K562 (cell line): ENCODE measurements at regions not wholly inside any gene's neighbourhood (a gene's known extent, or its start where the extent isn't known, plus 50 kb on each side); places are given as distances from the start of the nearest gene placed in this dataset.

Experiments used
- ATAC-seq: fragments of 200-7000 bp; cut with Tn5 transposase; 3 replicates; pipeline ENCODE4 v1.9.1; 2020; ENCODE audit warnings: moderate library complexity
- BruUV-seq: library from RNA; stranded (reverse); fragments of 400-500 nt; replicated peaks from 2 replicates; lab custom pipeline; 2021; lab: Mats Ljungman, UMichigan
- CTCF ChIA-PET: fragments of 300-600 bp; formaldehyde crosslinking; extraction: SDS; loops from one replicate; lab custom pipeline; 2021; ENCODE audit warnings: low intra/inter-chr PET ratio; lab: Yijun Ruan, JAX
- POLR2A ChIA-PET: fragments of 300-600, 350-650 bp; sonication (Branson Sonifier 250); formaldehyde crosslinking; extraction: SDS; loops from one replicate; lab custom pipeline; 2021; ENCODE audit warnings: antibody characterized with exemption, inconsistent platforms; lab: Yijun Ruan, JAX
- DNase-seq, 4 experiments: peaks; one replicate each; pipeline versions ENCODE4 v3.0.0 to v3.0.0-alpha.2; 2011 to 2018; ENCODE audit warnings: low spot score in 3 of 4, mixed read lengths in 3 of 4; ENCODE audit errors: extremely low read depth in 1 of 4
- FAIRE-seq: peaks from 2 replicates; lab custom pipeline; 2011; peaks lifted over from hg19 to GRCh38; lab: Jason Lieb, UNC
- H2AFZ ChIP-seq: 2 replicates; pipeline ENCODE4 v1.6.0; 2011; ENCODE audit warnings: low read depth, low read length, control low read depth, inconsistent platforms
- H3K27ac ChIP-seq: fragments of 200-600 bp; 3 replicates; pipeline ENCODE4 v1.8.0; 2011; ENCODE audit warnings: low read depth, mild to moderate bottlenecking, control low read depth, inconsistent platforms, low read length, moderate library complexity, mixed read lengths; ENCODE audit errors: extremely low read depth
- H3K27me3 ChIP-seq, 2 experiments: fragments of 300-600 bp in 1 of 2; 2 replicates in 1 of 2; 3 replicates in 1 of 2; pipeline versions ENCODE4 v1.6.0 to v1.8.0; 2011; ENCODE audit warnings: inconsistent platforms in 2 of 2, low read length in 2 of 2, mild to moderate bottlenecking in 1 of 2, mixed read lengths in 1 of 2, moderate library complexity in 1 of 2; ENCODE audit not compliant: control insufficient read depth in 2 of 2, insufficient read depth in 2 of 2
- H3K36me3 ChIP-seq: fragments of 300-600 bp; 3 replicates; pipeline ENCODE4 v1.8.0; 2011; ENCODE audit warnings: mild to moderate bottlenecking, low read length, inconsistent platforms; ENCODE audit not compliant: control insufficient read depth, insufficient read depth
- H3K4me1 ChIP-seq, 2 experiments: fragments of 200-600 bp in 1 of 2; replicated peaks in 1 of 2; 2 replicates in 1 of 2; 3 replicates in 1 of 2; pipeline versions ENCODE4 v1.5.1 to v1.8.0; 2011; ENCODE audit warnings: inconsistent platforms in 2 of 2, low read length in 2 of 2, mild to moderate bottlenecking in 1 of 2, mixed read lengths in 1 of 2, moderate library complexity in 1 of 2; ENCODE audit not compliant: control insufficient read depth in 2 of 2, insufficient read depth in 2 of 2
- H3K4me2 ChIP-seq: 2 replicates; pipeline ENCODE4 v1.6.1; 2011; ENCODE audit warnings: low read length, control low read depth, inconsistent platforms, mixed read lengths; ENCODE audit not compliant: insufficient read depth
- H3K4me3 ChIP-seq: fragments of 200-600 bp; sonication (generic), shearing (Covaris generic); 2 replicates; pipeline ENCODE4 v1.5.1; 2016; ENCODE audit warnings: control low read depth, inconsistent platforms
- H3K79me2 ChIP-seq: fragments of 200-600 bp; 3 replicates; pipeline ENCODE4 v1.8.0; 2011; ENCODE audit warnings: low read length, inconsistent platforms; ENCODE audit not compliant: control insufficient read depth, insufficient read depth
- H3K9ac ChIP-seq, 2 experiments: 2 replicates each; pipeline versions ENCODE4 v1.6.0 to v1.6.1; 2011; ENCODE audit warnings: low read depth in 2 of 2, low read length in 2 of 2, control low read depth in 1 of 2, inconsistent platforms in 1 of 2, mild to moderate bottlenecking in 1 of 2, mixed read lengths in 1 of 2; ENCODE audit not compliant: insufficient read depth in 1 of 2
- H3K9me1 ChIP-seq: one replicate; pipeline ENCODE4 v1.6.0; 2011; ENCODE audit warnings: inconsistent platforms, mild to moderate bottlenecking, low read length, moderate library complexity; ENCODE audit not compliant: control insufficient read depth, insufficient read depth
- H3K9me3 ChIP-seq: replicated peaks from 2 replicates; pipeline ENCODE4 v1.5.1; 2011; ENCODE audit warnings: low read depth, low read length, inconsistent platforms; ENCODE audit not compliant: control insufficient read depth, insufficient read depth
- H4K20me1 ChIP-seq: replicated peaks from 2 replicates; pipeline ENCODE4 v1.6.1; 2011; ENCODE audit warnings: low read length, inconsistent platforms, mixed read lengths; ENCODE audit not compliant: control insufficient read depth, insufficient read depth
- C11orf30 ChIP-seq: fragments of 450-650 bp; IDR thresholded peaks from 2 replicates; pipeline ENCODE4 v1.6.1; 2016; ENCODE audit warnings: low read depth, mild to moderate bottlenecking
- MAFF ChIP-seq: IDR thresholded peaks from 2 replicates; pipeline ENCODE4 v1.6.1; 2012; ENCODE audit warnings: low read length, improper control_type of control experiment
- MAFG ChIP-seq: fragments of 450-650 bp; conservative IDR thresholded peaks from 2 replicates; pipeline ENCODE4 v1.6.1; 2016; ENCODE audit warnings: missing genetic modification characterization, missing compliant biosample characterization
- MAFK ChIP-seq: IDR thresholded peaks from 2 replicates; pipeline ENCODE4 v1.6.1; 2011; ENCODE audit warnings: low read length, improper control_type of control experiment
- NCOA1 ChIP-seq: fragments of 450-650 bp; IDR thresholded peaks from 2 replicates; pipeline ENCODE4 v1.6.1; 2016; ENCODE audit warnings: low read depth
- NR4A1 ChIP-seq, 2 experiments: fragments of 250-450 bp in 1 of 2; fragments of 450-650 bp in 1 of 2; sonication (Bioruptor Pico) in 1 of 2; IDR thresholded peaks; 2 replicates each; pipeline versions ENCODE4 v1.4.0 to v1.6.1; 2016 to 2020; ENCODE audit warnings: mild to moderate bottlenecking in 2 of 2, missing compliant biosample characterization in 1 of 2, missing genetic modification characterization in 1 of 2, moderate library complexity in 1 of 2
- RBM39 ChIP-seq: fragments of 200-400 bp; formaldehyde crosslinking; optimal IDR thresholded peaks from 2 replicates; pipeline ENCODE3; 2018; ENCODE audit warnings: low read depth, low read length
- ZBTB2 ChIP-seq: fragments of 450-650 bp; IDR thresholded peaks from 2 replicates; pipeline ENCODE4 v1.6.1; 2016; ENCODE audit warnings: antibody characterized with exemption
- ZC3H4 ChIP-seq: sonication (generic); formaldehyde crosslinking; IDR thresholded peaks from 2 replicates; pipeline ENCODE4 v1.9.0; 2021; ENCODE audit warnings: missing genetic modification reagents, borderline replicate concordance
- ZNF316 ChIP-seq: fragments of 450-650 bp; IDR thresholded peaks from 2 replicates; pipeline ENCODE4 v1.6.1; 2016
- WGBS: fragments of 100-300 bp; shearing (Covaris generic); methylation state at CpG from one replicate; pipeline ENCODE4 v1.1.6; 2016; ENCODE audit warnings: low coverage, mixed read lengths; ENCODE audit not compliant: insufficient coverage; ENCODE audit errors: missing lambda C conversion rate; 5-methylcytosine and 5-hydroxymethylcytosine counted together
- in situ Hi-C: fragments of 300-500 bp; cut with MboI; formaldehyde crosslinking; loops from 4 replicates; pipeline ENCODE4 v1.15.0; 2018; ENCODE audit warnings: inconsistent platforms, mixed read lengths
- intact Hi-C: fragments of 100-400 bp; cut with micrococcal nuclease; formaldehyde crosslinking; loops from 2 replicates; pipeline ENCODE4 v1.14.2; 2022
- TF ChIP-seq, protein P1 (sequence below): sonication (generic); formaldehyde crosslinking; IDR thresholded peaks from 2 replicates; pipeline ENCODE4 v1.8.1; 2022; ENCODE audit warnings: missing genetic modification reagents
- TF ChIP-seq, protein P2 (sequence below): fragments of 450-650 bp; formaldehyde crosslinking; IDR thresholded peaks from 2 replicates; pipeline ENCODE4 v1.4.0; 2020; ENCODE audit warnings: mild to moderate bottlenecking, moderate library complexity

GRCh38 chr7:25621993-25622392, 393.7 kb upstream of the NPVF start:
- Histone ChIP-seq H3K9me1 (no peaks in the 10 kb centered on the region), H3K4me1 (no peaks in the 10 kb centered on the region), H3K27ac (no peak overlapping the region), H3K9ac (no peak overlapping the region), H3K27me3 (no peaks in the 10 kb centered on the region; a peak in 2 of 5 replicates), H3K4me2 (no peak overlapping the region), H3K79me2 (no peaks in the 10 kb centered on the region), H3K4me3 (no peak overlapping the region), H2AFZ (no peak overlapping the region), H4K20me1 (no peaks in the 10 kb centered on the region), H3K9me3 (no peaks in the 10 kb centered on the region), H3K36me3 (no peaks in the 10 kb centered on the region)
- intact Hi-C loops (no loop called here), in situ Hi-C loops (no loop called here)
- POLR2A ChIA-PET, result no interaction called here
- no peak for FAIRE-seq
- CTCF ChIA-PET, result no interaction called here
- TF ChIP-seq ZC3H4 (CRISPR knock-in tag), result no peak
- peak; percentile 58; the same call in 1 of the 2 replicates for TF ChIP-seq C11orf30
- TF ChIP-seq ZNF316, result peak; percentile 81
- TF ChIP-seq, protein P1, sequence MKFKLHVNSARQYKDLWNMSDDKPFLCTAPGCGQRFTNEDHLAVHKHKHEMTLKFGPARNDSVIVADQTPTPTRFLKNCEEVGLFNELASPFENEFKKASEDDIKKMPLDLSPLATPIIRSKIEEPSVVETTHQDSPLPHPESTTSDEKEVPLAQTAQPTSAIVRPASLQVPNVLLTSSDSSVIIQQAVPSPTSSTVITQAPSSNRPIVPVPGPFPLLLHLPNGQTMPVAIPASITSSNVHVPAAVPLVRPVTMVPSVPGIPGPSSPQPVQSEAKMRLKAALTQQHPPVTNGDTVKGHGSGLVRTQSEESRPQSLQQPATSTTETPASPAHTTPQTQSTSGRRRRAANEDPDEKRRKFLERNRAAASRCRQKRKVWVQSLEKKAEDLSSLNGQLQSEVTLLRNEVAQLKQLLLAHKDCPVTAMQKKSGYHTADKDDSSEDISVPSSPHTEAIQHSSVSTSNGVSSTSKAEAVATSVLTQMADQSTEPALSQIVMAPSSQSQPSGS (CRISPR knock-in tag), result no peak
- TF ChIP-seq ZBTB2, result no peak
- no peak for TF ChIP-seq NR4A1 (CRISPR knock-in tag; IDR thresholded peaks at IDR 0.05)
- TF ChIP-seq NR4A1 (tag; IDR thresholded peaks at IDR 0.05), result no peak
- no peak for TF ChIP-seq NCOA1
- TF ChIP-seq MAFF, result peak; percentile 66; the same call in 1 of the 2 replicates
- TF ChIP-seq, protein P2, sequence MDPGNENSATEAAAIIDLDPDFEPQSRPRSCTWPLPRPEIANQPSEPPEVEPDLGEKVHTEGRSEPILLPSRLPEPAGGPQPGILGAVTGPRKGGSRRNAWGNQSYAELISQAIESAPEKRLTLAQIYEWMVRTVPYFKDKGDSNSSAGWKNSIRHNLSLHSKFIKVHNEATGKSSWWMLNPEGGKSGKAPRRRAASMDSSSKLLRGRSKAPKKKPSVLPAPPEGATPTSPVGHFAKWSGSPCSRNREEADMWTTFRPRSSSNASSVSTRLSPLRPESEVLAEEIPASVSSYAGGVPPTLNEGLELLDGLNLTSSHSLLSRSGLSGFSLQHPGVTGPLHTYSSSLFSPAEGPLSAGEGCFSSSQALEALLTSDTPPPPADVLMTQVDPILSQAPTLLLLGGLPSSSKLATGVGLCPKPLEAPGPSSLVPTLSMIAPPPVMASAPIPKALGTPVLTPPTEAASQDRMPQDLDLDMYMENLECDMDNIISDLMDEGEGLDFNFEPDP (CRISPR knock-in tag), result no peak
- TF ChIP-seq MAFG (tag), result peak; percentile 55
- TF ChIP-seq RBM39, result no peak
- TF ChIP-seq MAFK, result peak; percentile 54; the same call in 1 of the 2 replicates
- DNase-seq, result no peak
- 8% methylated on average over 2 of the region's 2 CpGs for WGBS
- ATAC-seq, result no peak
- BruUV-seq, result no TSS peak
